ENCODE measurements at regions not wholly inside any gene's neighbourhood (a gene's known extent, or its start where the extent isn't known, plus 50 kb on each side); places are given as distances from the start of the nearest gene placed in this dataset.

GRCh38 chr12:13307143-13307816 lies 110.8 kb downstream of the EMP1 start:
- DNase-seq (ENCODE audit: extremely low read depth in 1 of 11, low read depth in 9 of 11, low spot score in 4 of 11): no peak

GRCh38 chr12:13304924-13305323 lies 108.4 kb downstream of the EMP1 start:
- no peak for DNase-seq (ENCODE audit: extremely low read depth in 1 of 11, low read depth in 9 of 11, low spot score in 4 of 11)

GRCh38 chr12:13299457-13299856 lies 102.9 kb downstream of the EMP1 start:
- DNase-seq (ENCODE audit: extremely low read depth in 1 of 11, low read depth in 9 of 11, low spot score in 4 of 11): no peak

DNA sequence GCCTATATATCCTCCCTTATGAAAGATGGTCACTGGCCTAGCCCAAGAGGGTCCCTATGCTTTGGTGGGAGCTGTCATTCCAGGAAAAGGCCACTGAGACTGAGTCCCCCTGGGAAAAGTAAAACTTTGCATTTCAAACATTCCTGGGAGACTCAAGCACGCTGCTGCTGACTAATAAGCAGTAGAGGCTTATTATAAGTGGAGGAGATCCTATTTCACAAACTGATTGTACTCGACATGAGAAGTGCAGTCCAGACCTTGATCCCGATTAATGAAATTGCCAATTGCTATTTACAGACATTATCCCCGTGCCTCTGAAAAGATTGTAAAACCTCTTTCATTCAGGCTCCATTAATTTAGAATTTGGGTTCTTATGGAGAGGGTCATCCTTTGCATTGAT lies 96.6 kb downstream of the EMP1 start:
- DNase-seq (ENCODE audit: extremely low read depth in 1 of 11, low read depth in 9 of 11, low spot score in 4 of 11): no peak

DNA sequence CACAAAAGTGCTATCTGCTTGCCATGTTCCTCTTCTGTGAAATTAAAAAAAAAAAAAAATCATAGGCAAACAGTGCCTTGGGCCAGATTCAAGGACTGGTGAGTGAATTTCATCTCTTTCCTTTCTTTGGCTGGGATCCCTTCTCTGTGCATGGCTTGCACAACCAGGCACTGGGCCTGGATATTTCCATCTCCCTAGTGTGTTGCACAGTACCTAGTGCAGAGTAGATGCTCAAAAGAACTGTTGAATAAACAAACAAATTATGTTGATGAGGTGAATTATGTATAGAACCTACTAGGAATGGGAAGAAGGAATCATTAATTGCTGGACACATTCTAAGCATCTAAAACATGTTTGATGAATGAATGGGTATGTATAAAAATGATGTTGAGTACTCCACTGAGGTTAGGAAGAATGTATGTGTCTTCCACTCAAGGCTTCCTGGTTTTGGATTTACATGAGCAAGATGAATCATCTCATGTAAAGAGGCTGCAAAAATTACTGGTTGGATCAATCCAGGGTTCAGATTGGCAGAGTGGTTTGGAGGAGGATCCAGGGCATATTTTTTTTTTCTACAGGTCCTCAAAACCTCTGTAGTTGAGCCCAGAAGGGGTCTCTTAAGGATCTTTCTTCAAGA lies 93.2 kb downstream of the EMP1 start:
- DNase-seq (ENCODE audit: extremely low read depth in 1 of 11, low read depth in 9 of 11, low spot score in 4 of 11): no peak

DNA sequence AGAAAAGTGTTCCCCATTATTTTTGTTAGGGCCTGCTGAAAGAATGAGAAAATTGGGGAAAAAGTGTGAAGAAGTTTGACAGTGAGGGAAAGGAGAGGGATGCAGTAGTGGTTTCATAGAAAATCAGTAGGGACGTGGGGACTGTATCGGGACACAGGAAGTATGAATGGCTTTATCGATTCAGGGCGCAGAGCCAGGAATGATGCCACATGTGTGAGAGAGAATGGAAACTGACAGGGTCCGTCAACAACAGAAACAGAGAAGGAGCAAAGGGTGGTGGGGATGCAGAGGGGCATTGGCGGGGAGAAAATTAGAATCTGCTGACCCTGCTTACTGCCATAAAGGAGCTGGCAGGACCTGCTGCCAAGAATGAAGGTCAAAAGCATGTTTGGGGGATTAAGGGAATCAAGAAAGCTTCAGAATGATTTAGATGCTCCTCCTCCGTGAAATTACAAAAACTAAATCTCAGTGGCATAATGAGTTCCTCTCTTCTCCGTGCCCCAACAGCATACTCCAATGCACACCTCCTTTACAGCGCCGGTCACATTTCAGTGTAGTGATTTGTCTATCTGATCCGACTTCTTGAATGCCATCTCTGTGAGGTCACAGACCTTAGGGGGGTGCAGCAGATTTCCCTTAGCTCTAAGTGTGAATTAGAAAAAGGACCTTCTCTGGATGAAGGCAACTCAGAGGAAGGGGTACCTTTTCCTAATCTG lies 92.6 kb downstream of the EMP1 start:
- peak in 3 of 11 donors; percentile 30 to 42 (median 41) for DNase-seq (ENCODE audit: extremely low read depth in 1 of 11, low read depth in 9 of 11, low spot score in 4 of 11)

DNA sequence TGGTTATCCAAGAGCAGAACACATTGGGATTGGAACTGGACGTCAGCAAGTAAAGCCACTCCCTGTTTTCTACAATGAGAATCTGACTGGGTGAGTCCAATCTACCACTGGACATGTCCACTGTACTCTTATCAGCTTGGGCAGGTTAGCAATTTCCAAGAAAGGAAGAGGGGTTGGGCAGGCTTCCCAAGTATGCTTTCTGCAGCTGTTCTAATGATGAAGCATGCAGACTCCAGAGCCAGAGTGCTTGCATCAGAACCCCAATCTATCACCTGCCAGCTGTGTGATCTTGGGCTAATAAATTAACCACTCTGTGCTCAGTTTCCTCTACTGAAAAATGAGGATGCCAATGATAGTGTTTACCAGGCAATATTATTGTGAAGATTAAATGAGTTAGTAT lies 92.0 kb downstream of the EMP1 start:
- DNase-seq (ENCODE audit: extremely low read depth in 1 of 11, low read depth in 9 of 11, low spot score in 4 of 11): no peak

GRCh38 chr12:13283867-13284266 lies 87.3 kb downstream of the EMP1 start:
- no peak for DNase-seq (ENCODE audit: extremely low read depth in 1 of 11, low read depth in 9 of 11, low spot score in 4 of 11)

- no peak for DNase-seq (ENCODE audit: extremely low read depth in 1 of 11, low read depth in 9 of 11, low spot score in 4 of 11)
Observed at GRCh38 chr12:13282861-13283260, 86.3 kb downstream of the EMP1 start.

DNA sequence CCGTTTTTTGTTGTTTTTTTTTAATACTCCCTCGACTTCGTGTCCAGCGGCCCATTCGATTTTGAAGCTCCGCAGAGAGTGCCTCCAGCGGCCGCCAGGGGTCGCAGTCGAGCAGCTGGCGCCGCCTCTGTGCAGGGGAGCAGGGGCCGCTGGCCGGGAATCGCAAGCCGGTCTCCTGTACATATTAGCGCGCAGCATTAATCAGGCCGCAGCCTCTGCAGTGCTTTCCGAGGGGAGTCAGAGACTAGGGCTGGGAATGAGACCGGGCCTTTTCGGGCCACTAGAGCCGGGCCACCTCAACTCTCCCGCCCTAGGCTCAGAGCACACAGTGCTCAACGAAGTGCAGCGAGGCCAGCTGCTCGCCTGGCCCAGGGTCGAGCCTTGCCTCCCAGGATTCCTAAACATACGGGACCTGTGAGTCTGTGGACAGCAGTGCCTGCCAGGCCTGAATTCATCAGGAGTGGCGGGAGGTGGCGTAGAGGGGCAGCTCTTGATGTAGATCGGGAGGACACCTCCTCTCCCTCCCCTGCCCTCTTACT lies 81.8 kb downstream of the EMP1 start:
- DNase-seq (ENCODE audit: extremely low read depth in 1 of 11, low read depth in 9 of 11, low spot score in 4 of 11): peak; percentile 63 to 79 (median 76)

DNA sequence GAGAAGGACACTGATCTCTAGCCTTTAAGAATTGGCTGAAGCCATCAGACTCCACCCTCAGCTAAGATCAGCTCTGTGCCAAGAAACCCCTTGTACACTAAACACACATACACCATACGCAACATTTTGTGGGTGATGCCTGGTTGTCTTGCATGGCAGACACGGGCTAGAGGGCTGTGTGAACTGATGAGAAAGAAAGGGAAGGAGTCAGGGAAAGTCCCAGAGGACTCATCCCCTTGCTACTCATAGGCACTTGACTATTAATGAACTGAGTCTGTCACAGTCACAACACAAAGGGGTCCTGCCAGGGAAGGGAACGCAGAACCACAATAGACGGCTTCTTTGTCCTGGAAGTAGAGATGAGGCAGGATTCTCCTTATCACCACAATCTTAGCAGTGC lies 80.8 kb downstream of the EMP1 start:
- DNase-seq (ENCODE audit: extremely low read depth in 1 of 11, low read depth in 9 of 11, low spot score in 4 of 11): no peak

DNA sequence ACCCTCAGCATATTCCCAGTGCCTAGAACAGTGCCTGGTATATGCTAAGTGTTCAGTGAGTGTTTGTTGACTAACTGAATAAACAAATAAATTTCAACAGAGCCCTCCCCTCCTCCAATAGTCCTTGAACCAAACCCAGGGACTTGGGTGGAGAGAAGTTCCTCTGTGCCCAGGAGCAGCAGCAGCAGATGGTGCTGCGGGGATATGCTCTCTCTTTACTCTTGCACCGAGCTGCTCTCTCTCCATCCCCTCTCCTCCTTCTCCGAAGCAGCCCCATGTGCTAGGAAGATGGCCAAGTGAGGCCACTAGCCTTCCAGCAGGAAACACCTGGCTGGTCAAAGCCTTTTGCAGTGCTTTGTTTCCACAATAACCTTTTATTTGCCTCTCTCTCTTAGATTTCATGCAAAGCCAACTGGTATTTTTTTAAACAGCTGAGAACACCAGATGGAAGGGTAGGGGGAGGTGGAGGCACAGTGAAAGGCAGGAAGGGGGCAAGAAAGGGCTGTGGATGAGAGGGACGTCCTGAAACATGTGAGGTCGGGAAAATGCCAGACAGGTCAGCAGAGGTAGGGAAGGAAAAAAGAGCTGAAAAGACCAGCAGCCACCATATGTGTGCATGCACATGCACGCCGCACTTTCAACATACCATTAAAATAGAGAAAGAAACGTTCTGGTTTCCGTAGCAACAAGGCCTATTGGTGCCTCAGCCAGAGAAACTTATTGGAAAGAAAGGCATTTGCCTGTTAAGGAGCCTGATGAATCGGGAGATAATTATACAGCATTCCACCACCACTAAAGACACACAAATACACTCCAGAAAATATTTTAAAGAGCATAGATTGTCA lies 78.9 kb downstream of the EMP1 start:
- no peak for DNase-seq (ENCODE audit: extremely low read depth in 1 of 11, low read depth in 9 of 11, low spot score in 4 of 11)

DNA sequence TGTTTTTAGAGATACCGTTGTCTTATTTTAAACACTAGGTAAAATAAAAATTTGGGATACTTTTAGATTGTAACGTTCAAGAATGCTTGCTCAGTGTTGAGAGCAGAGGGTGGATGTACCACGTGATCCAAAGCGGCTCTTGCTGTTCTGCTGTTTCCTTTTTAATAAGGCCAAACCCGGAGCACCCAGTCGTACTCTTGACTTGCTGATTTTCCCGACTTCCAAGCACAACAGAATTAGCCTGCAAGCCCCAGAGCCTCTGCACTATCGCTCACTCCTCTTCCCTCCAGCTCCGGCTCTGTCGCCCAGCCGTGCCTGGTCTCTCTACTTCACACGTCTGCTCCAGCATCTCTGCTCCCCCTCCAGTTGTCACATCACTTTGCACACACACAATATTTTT lies 77.3 kb downstream of the EMP1 start:
- DNase-seq (ENCODE audit: extremely low read depth in 1 of 11, low read depth in 9 of 11, low spot score in 4 of 11): no peak

DNA sequence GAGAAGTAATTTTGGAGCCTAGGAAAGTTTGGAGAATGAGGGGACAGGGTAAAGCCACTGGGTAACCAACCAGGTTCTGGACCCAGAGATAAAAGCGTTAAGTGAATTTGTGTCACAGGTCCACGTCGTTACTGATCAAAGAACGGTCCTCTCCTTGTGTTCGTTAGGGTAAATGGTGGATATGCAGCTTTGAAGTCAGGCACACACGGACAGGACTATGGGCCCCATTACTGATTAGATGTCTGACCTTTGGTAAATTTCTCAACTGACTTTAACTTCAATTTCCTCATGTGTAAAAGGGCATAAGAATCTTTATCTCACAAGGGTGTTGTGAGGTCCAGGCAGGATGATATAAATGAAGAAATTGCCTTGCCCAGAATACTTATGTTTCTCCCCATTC lies 76.6 kb downstream of the EMP1 start:
- no peak for DNase-seq (ENCODE audit: extremely low read depth in 1 of 11, low read depth in 9 of 11, low spot score in 4 of 11)

DNA sequence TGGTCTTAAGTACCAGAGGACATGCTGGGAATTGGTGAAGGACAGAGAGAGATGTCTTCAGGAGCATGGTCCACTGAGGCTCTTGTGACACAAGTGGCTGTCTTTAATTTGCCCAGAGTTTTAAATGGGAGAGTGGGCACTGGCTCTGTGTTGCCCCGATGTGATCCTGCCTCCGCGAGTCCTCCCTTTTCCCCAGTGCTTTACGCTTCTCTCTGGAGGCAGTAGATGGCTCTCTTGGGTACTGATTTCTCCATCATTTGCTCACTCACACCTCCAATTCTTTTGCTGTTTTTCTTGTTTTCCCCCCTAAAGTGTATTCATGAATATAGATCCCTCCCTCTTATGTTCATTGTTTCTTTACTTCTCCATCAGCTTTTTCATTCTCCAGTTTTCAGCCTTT lies 74.3 kb downstream of the EMP1 start:
- DNase-seq (ENCODE audit: extremely low read depth in 1 of 11, low read depth in 9 of 11, low spot score in 4 of 11): no peak
